Coronary artery (tissue), 2 donors: ENCODE measurements at regions not wholly inside any gene's neighbourhood (a gene's known extent, or its start where the extent isn't known, plus 50 kb on each side); places are given as distances from the start of the nearest gene placed in this dataset.
"Not testable (repeated sequence)": the region's sequence is repeated elsewhere in the genome, so short reads cannot be mapped to it uniquely, and the experiment has no call there.

Source experiments
- DNase-seq: peaks from one replicate; pipeline ENCODE4 v3.0.0-alpha.2; 2017; ENCODE audit warnings: low spot score
- H3K27ac ChIP-seq, 2 donors: fragments of 200-600 bp; sonication (generic); one replicate each; pipeline ENCODE4 v1.5.1; 2016 to 2019
- H3K4me3 ChIP-seq: fragments of 200-600 bp; sonication (generic); 2 replicates; pipeline ENCODE4 v1.5.1; 2016; ENCODE audit warnings: mild to moderate bottlenecking, moderate library complexity
- CTCF ChIP-seq: fragments of 200-600 bp; sonication (generic); IDR thresholded peaks from one replicate; pipeline ENCODE4 v1.5.1; 2019; ENCODE audit warnings: antibody characterized with exemption

GRCh38 chrX:130467936-130468335, 66.1 kb downstream of the RBMX2 start:
- TF ChIP-seq CTCF, result no peak
- no peak for DNase-seq
- Histone ChIP-seq H3K4me3 (no peak overlapping the region), H3K27ac (no peak overlapping the region)

GRCh38 chrX:130468395-130468923, 66.7 kb downstream of the RBMX2 start:
- H3K27ac ChIP-seq, result no peak overlapping the region
- H3K4me3 ChIP-seq, result no peak overlapping the region
- TF ChIP-seq CTCF, result no peak
- DNase-seq, result no peak

- DNase-seq, result no peak
- TF ChIP-seq CTCF, result no peak
- H3K27ac ChIP-seq, result no peak overlapping the region
- H3K4me3 ChIP-seq, result no peak overlapping the region
These were observed 81.1 kb downstream of the RBMX2 start for GRCh38 chrX:130482871-130483270.

GRCh38 chrX:130485870-130486269, 84.1 kb downstream of the RBMX2 start:
- no peak for DNase-seq
- no peak for TF ChIP-seq CTCF
- Histone ChIP-seq H3K27ac (no peak overlapping the region), H3K4me3 (no peak overlapping the region)

- not testable (repeated sequence) for H3K27ac ChIP-seq, DNase-seq, H3K4me3 ChIP-seq
These were observed 93.7 kb downstream of the RBMX2 start for GRCh38 chrX:130495502-130495901.

GRCh38 chrX:130497531-130497930, 95.7 kb downstream of the RBMX2 start:
- Histone ChIP-seq H3K27ac (no peak overlapping the region), H3K4me3 (no peak overlapping the region)
- DNase-seq, result no peak
- TF ChIP-seq CTCF, result no peak

GRCh38 chrX:130498653-130499274, 97.0 kb downstream of the RBMX2 start:
- TF ChIP-seq CTCF, result no peak
- no peak for DNase-seq
- H3K27ac ChIP-seq, result no peak overlapping the region
- no peak overlapping the region for H3K4me3 ChIP-seq
